GM12878 (cell line): ENCODE measurements at regions not wholly inside any gene's neighbourhood (a gene's known extent, or its start where the extent isn't known, plus 50 kb on each side); places are given as distances from the start of the nearest gene placed in this dataset.

Source experiments
- ATAC-seq: fragments of 200-7000 bp; cut with Tn5 transposase; 3 replicates; pipeline ENCODE4 v1.9.1; 2020; ENCODE audit warnings: mild to moderate bottlenecking, moderate library complexity
- BruUV-seq: library from RNA; stranded (reverse); fragments of 400-500 nt; replicated peaks from 2 replicates; lab custom pipeline; 2021; lab: Mats Ljungman, UMichigan
- CTCF ChIA-PET: fragments of 300-600 bp; sonication (Branson Sonifier 250); formaldehyde crosslinking; extraction: SDS; loops from one replicate; lab custom pipeline; 2021; ENCODE audit warnings: inconsistent platforms; lab: Yijun Ruan, JAX
- POLR2A ChIA-PET: fragments of 350-600 bp; formaldehyde crosslinking; extraction: SDS; loops from one replicate; lab custom pipeline; 2021; ENCODE audit warnings: inconsistent platforms; lab: Charles Lee
- RAD21 ChIA-PET: fragments of 300-600 bp; sonication (Branson Sonifier 250); formaldehyde crosslinking; loops from one replicate; lab custom pipeline; 2023; ENCODE audit warnings: antibody characterized with exemption; ENCODE audit not compliant: unreplicated experiment; lab: Charles Lee
- SMC1A ChIA-PET: fragments of 300-600 bp; sonication (Branson Sonifier 250); formaldehyde crosslinking; loops from one replicate; lab custom pipeline; 2023; ENCODE audit not compliant: unreplicated experiment, uncharacterized antibody; lab: Charles Lee
- DNase-seq: peaks from one replicate; pipeline ENCODE4 v3.0.0-alpha.2; 2011; ENCODE audit warnings: low read depth, low spot score
- FAIRE-seq: peaks from 3 replicates; lab custom pipeline; 2011; peaks lifted over from hg19 to GRCh38; lab: Jason Lieb, UNC
- H2AFZ ChIP-seq: 2 replicates; pipeline ENCODE4 v1.6.0; 2011; ENCODE audit warnings: low read depth, low read length, control low read depth; ENCODE audit not compliant: control insufficient read depth
- H3K27ac ChIP-seq: 2 replicates; pipeline ENCODE4 v1.5.1; 2011; ENCODE audit warnings: control low read depth; ENCODE audit not compliant: control insufficient read depth, insufficient read depth
- H3K27me3 ChIP-seq, 2 experiments: replicated peaks in 1 of 2; 2 replicates each; pipeline versions ENCODE4 v1.6.0 to v1.6.1; 2011; ENCODE audit warnings: low read length in 1 of 2; ENCODE audit not compliant: control insufficient read depth in 2 of 2, insufficient read depth in 2 of 2
- H3K36me3 ChIP-seq, 2 experiments: 2 replicates each; pipeline ENCODE4 v1.5.1; 2011; ENCODE audit warnings: low read length in 1 of 2; ENCODE audit not compliant: control insufficient read depth in 2 of 2, insufficient read depth in 2 of 2
- H3K4me1 ChIP-seq: 2 replicates; pipeline ENCODE4 v1.6.1; 2011; ENCODE audit warnings: mild to moderate bottlenecking, low read length, moderate library complexity, mixed read lengths; ENCODE audit not compliant: control insufficient read depth, insufficient read depth
- H3K4me2 ChIP-seq: 2 replicates; pipeline ENCODE4 v1.6.0; 2011; ENCODE audit warnings: control low read depth; ENCODE audit not compliant: control insufficient read depth, insufficient read depth
- H3K4me3 ChIP-seq: fragments of 200-600 bp; sonication (generic); 2 replicates; pipeline ENCODE4 v1.5.1; 2016
- H3K79me2 ChIP-seq: 2 replicates; pipeline ENCODE4 v1.6.0; 2011; ENCODE audit warnings: low read length; ENCODE audit not compliant: control insufficient read depth, insufficient read depth
- H3K9ac ChIP-seq: 2 replicates; pipeline ENCODE4 v1.8.0; 2011; ENCODE audit warnings: low read length, control low read depth, mixed read lengths; ENCODE audit not compliant: control insufficient read depth, insufficient read depth
- H3K9me3 ChIP-seq: replicated peaks from 3 replicates; pipeline ENCODE4 v1.5.1; 2011; ENCODE audit warnings: mild to moderate bottlenecking, low read length; ENCODE audit not compliant: control insufficient read depth, insufficient read depth
- H4K20me1 ChIP-seq: 2 replicates; pipeline ENCODE4 v1.6.0; 2011; ENCODE audit not compliant: control insufficient read depth, insufficient read depth
- DPF2 ChIP-seq: fragments of 450-650 bp; IDR thresholded peaks from 2 replicates; pipeline ENCODE4 v1.6.1; 2017; ENCODE audit warnings: mild to moderate bottlenecking
- NFYA ChIP-seq: IDR thresholded peaks from 2 replicates; pipeline ENCODE4 v1.6.1; 2011; ENCODE audit warnings: low read depth, mild to moderate bottlenecking, low read length, improper control_type of control experiment, borderline replicate concordance
- NKRF ChIP-seq: fragments of 450-650 bp; conservative IDR thresholded peaks from 2 replicates; pipeline ENCODE4 v1.6.1; 2017; ENCODE audit warnings: mild to moderate bottlenecking, moderate library complexity
- SMAD1 ChIP-seq: fragments of 450-650 bp; IDR thresholded peaks from 2 replicates; pipeline ENCODE4 v1.6.1; 2018; ENCODE audit warnings: mild to moderate bottlenecking, low read depth; ENCODE audit not compliant: partially characterized antibody
- TAF1 ChIP-seq: IDR thresholded peaks from 2 replicates; pipeline ENCODE4 v1.6.1; 2011; ENCODE audit warnings: mild to moderate bottlenecking, low read depth, low read length, borderline replicate concordance
- TARDBP ChIP-seq: IDR thresholded peaks from 2 replicates; pipeline ENCODE4 v1.6.1; 2016; ENCODE audit warnings: borderline replicate concordance
- ZNF24 ChIP-seq: fragments of 450-650 bp; IDR thresholded peaks from 2 replicates; pipeline ENCODE4 v1.6.1; 2017; ENCODE audit warnings: antibody characterized with exemption, mild to moderate bottlenecking
- ZNF592 ChIP-seq: fragments of 450-650 bp; IDR thresholded peaks from 2 replicates; pipeline ENCODE4 v1.6.1; 2017; ENCODE audit warnings: mild to moderate bottlenecking, moderate library complexity
- WGBS: methylation state at CpG from one replicate; pipeline ENCODE4 v1.1.6; 2016; ENCODE audit warnings: low lambda C conversion rate; ENCODE audit not compliant: insufficient replicate concordance, insufficient coverage; ENCODE audit errors: missing lambda C conversion rate; 5-methylcytosine and 5-hydroxymethylcytosine counted together
- in situ Hi-C: fragments of 300-500 bp; cut with MboI; formaldehyde crosslinking; loops from 9 replicates; pipeline ENCODE4 v1.14.3; 2018; ENCODE audit warnings: mixed read lengths
- intact Hi-C: fragments of 100-400 bp; cut with micrococcal nuclease; formaldehyde crosslinking; loops from one replicate; pipeline ENCODE4 v1.14.2; 2022; ENCODE audit not compliant: unreplicated experiment

- H3K4me2 ChIP-seq = no peak overlapping the region
Observed at GRCh38 chr11:67776852-67777520, 102.6 kb upstream of the ALDH3B2 start.

More at GRCh38 chr11:67776852-67777520, 102.6 kb upstream of the ALDH3B2 start:
- Histone ChIP-seq H3K36me3 (no peaks in the 10 kb centered on the region), H4K20me1 (no peaks in the 10 kb centered on the region), H3K79me2 (no peaks in the 10 kb centered on the region), H2AFZ (no peak overlapping the region), H3K9me3 (no peaks in the 10 kb centered on the region), H3K27me3 (no peaks in the 10 kb centered on the region; a peak in 1 of 4 replicates), H3K4me1 (no peaks in the 10 kb centered on the region), H3K4me3 (no peak overlapping the region), H3K27ac (no peak overlapping the region), H3K9ac (no peak overlapping the region)
- DNase-seq = no peak
- TF ChIP-seq ZNF592 (no peak), SMAD1 (no peak), ZNF24 (no peak), NKRF (no peak), TAF1 (no peak), DPF2 (no peak), TARDBP (no peak), NFYA (no peak)
- ChIA-PET RAD21 (no interaction called here), SMC1A (no interaction called here), CTCF (no interaction called here), POLR2A (no interaction called here)
- no peak for ATAC-seq
- intact Hi-C loops = no loop called here
- no TSS peak for BruUV-seq
- 16% methylated on average over 4 of the region's 4 CpGs for WGBS
- in situ Hi-C loops = no loop called here
- FAIRE-seq = no peak
